ENCODE measurements at regions not wholly inside any gene's neighbourhood (a gene's known extent, or its start where the extent isn't known, plus 50 kb on each side); places are given as distances from the start of the nearest gene placed in this dataset.

DNA sequence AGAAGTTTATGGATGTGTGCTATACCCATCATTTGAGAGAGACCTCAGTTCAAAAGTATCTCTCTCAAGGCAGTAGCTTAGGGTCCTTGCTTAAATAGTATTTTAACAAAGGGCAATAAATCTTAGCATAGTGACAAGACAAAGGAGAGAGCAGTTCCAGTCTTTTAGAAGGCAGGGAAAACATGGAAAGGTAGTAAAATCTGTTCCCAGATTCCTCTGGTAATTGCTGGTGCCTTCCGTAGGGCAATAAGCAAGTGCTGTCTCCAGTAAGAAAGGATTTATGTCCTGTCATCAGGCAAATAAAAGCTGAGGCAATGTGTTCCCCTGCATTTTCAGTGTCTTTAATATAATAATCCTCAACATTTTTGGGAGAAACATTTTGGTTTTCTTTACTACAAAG lies 149.0 kb upstream of the MPHOSPH6 start:
- TF ChIP-seq CTCF (conservative IDR thresholded peaks at IDR 0.05; ENCODE audit: low read length): no peak
- DNase-seq (ENCODE audit: low read depth): no peak
- H3K4me3 ChIP-seq (ENCODE audit: low read length): no peak overlapping the region

GRCh38 chr16:82317411-82318167 lies 147.6 kb upstream of the MPHOSPH6 start:
- no peak overlapping the region for H3K4me3 ChIP-seq (ENCODE audit: low read length)
- TF ChIP-seq CTCF (conservative IDR thresholded peaks at IDR 0.05; ENCODE audit: low read length): no peak
- peak; percentile 3 for DNase-seq (ENCODE audit: low read depth)

GRCh38 chr16:82313754-82314153 lies 143.7 kb upstream of the MPHOSPH6 start:
- no peak for TF ChIP-seq CTCF (conservative IDR thresholded peaks at IDR 0.05; ENCODE audit: low read length)
- no peak for DNase-seq (ENCODE audit: low read depth)
- no peak overlapping the region for H3K4me3 ChIP-seq (ENCODE audit: low read length)

- no peak for TF ChIP-seq CTCF (conservative IDR thresholded peaks at IDR 0.05; ENCODE audit: low read length)
- DNase-seq (ENCODE audit: low read depth): no peak
- H3K4me3 ChIP-seq (ENCODE audit: low read length): no peak overlapping the region
Measured at GRCh38 chr16:82311528-82311927, 141.5 kb upstream of the MPHOSPH6 start.

DNA sequence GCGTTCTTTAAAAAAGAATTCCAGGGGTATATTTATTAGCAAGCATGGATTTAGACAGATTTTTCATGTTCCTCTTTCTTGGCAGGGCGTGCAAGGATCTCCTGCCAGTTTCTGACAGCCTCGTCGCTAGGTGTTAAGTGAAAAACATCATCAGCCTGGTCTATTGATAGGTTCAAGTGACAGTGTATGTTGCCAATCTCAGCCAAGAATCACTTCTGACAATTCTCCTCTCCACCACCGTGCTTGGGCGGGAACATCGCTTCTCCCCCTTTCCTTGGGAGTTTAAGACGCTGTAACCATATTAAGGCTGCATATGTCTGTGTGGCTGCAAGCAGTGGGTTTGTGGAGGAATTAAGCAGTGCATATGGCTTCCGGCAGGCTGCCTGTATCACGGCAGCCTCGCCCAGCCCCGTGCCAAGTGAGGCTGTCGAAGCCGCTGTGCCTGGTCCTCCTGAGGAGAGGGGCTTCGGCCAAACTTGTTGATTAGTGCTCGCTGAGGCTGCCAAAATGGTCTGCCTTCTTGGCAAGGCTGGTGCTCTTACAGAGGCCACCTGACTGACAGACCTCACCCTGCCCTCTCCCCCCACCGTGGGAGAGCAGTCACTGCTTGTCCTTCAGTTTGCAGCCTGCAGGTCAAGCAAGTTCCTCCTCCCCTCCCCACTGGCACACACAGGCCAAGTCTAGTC lies 132.2 kb upstream of the MPHOSPH6 start:
- no peak overlapping the region for H3K4me3 ChIP-seq (ENCODE audit: low read length)
- no peak for TF ChIP-seq CTCF (conservative IDR thresholded peaks at IDR 0.05; ENCODE audit: low read length)
- DNase-seq (ENCODE audit: low read depth): no peak

- TF ChIP-seq CTCF (conservative IDR thresholded peaks at IDR 0.05; ENCODE audit: low read length): no peak
Measured at GRCh38 chr16:82301146-82301755, 131.2 kb upstream of the MPHOSPH6 start.

More at GRCh38 chr16:82301146-82301755, 131.2 kb upstream of the MPHOSPH6 start:
- no peak overlapping the region for H3K4me3 ChIP-seq (ENCODE audit: low read length)
- DNase-seq (ENCODE audit: low read depth): no peak
